ENCODE measurements at regions not wholly inside any gene's neighbourhood (a gene's known extent, or its start where the extent isn't known, plus 50 kb on each side); places are given as distances from the start of the nearest gene placed in this dataset.

- no peaks in the 10 kb centered on the region for H3K27me3 ChIP-seq (ENCODE audit: insufficient read depth, poor library complexity, severe bottlenecking)
- no peak for DNase-seq (ENCODE audit: low read depth in 1 of 2, low spot score in 1 of 2)
- TF ChIP-seq REST (IDR thresholded peaks at IDR 0.05; ENCODE audit: insufficient replicate concordance, low read depth) (no peak), SPI1 (IDR thresholded peaks at IDR 0.05; ENCODE audit: borderline replicate concordance, low read depth) (no peak), CTCF (IDR thresholded peaks at IDR 0.05; ENCODE audit: insufficient read depth, low read length) (no peak), POLR2AphosphoS5 (IDR thresholded peaks at IDR 0.05; ENCODE audit: low read depth) (no peak)
- H3K27ac ChIP-seq (replicated peaks): no peak overlapping the region
- no peak overlapping the region for H3K4me3 ChIP-seq (replicated peaks; ENCODE audit: insufficient read depth, low read length)
These were observed 95.4 kb upstream of the ANKFN1 start for GRCh38 chr17:56057869-56058268.

GRCh38 chr17:56064506-56064905, 88.8 kb upstream of the ANKFN1 start:
- H3K27ac ChIP-seq (replicated peaks): no peak overlapping the region
- DNase-seq (ENCODE audit: low read depth in 1 of 2, low spot score in 1 of 2): no peak
- no peaks in the 10 kb centered on the region for H3K27me3 ChIP-seq (ENCODE audit: insufficient read depth, poor library complexity, severe bottlenecking)
- no peak overlapping the region for H3K4me3 ChIP-seq (replicated peaks; ENCODE audit: insufficient read depth, low read length)
- no peak for TF ChIP-seq POLR2AphosphoS5 (IDR thresholded peaks at IDR 0.05; ENCODE audit: low read depth)
- TF ChIP-seq SPI1 (IDR thresholded peaks at IDR 0.05; ENCODE audit: borderline replicate concordance, low read depth): no peak
- TF ChIP-seq REST (IDR thresholded peaks at IDR 0.05; ENCODE audit: insufficient replicate concordance, low read depth): no peak
- no peak for TF ChIP-seq GABPA (IDR thresholded peaks at IDR 0.05; ENCODE audit: low read depth)
- TF ChIP-seq CTCF (IDR thresholded peaks at IDR 0.05; ENCODE audit: insufficient read depth, low read length): no peak

- no peaks in the 10 kb centered on the region for H3K27me3 ChIP-seq (ENCODE audit: insufficient read depth, poor library complexity, severe bottlenecking)
These were observed 78.8 kb upstream of the ANKFN1 start for GRCh38 chr17:56074361-56074890.

More at GRCh38 chr17:56074361-56074890, 78.8 kb upstream of the ANKFN1 start:
- DNase-seq (ENCODE audit: low read depth in 1 of 2, low spot score in 1 of 2): no peak
- TF ChIP-seq SPI1 (IDR thresholded peaks at IDR 0.05; ENCODE audit: borderline replicate concordance, low read depth) (no peak), POLR2AphosphoS5 (IDR thresholded peaks at IDR 0.05; ENCODE audit: low read depth) (no peak), CTCF (IDR thresholded peaks at IDR 0.05; ENCODE audit: insufficient read depth, low read length) (no peak), GABPA (IDR thresholded peaks at IDR 0.05; ENCODE audit: low read depth) (no peak), REST (IDR thresholded peaks at IDR 0.05; ENCODE audit: insufficient replicate concordance, low read depth) (no peak)
- H3K4me3 ChIP-seq (replicated peaks; ENCODE audit: insufficient read depth, low read length): no peak overlapping the region
- no peak overlapping the region for H3K27ac ChIP-seq (replicated peaks)

All from HL-60 (cell line).